Activated naive CD4-positive, alpha-beta T cell treated with anti-CD3 and anti-CD28 coated beads, Interleukin-2, amount 10 ng/mL, durations not matched to agents 7 days and 5 days (primary cell): ENCODE measurements at regions not wholly inside any gene's neighbourhood (a gene's known extent, or its start where the extent isn't known, plus 50 kb on each side); places are given as distances from the start of the nearest gene placed in this dataset.
"Not testable (repeated sequence)": the region's sequence is repeated elsewhere in the genome, so short reads cannot be mapped to it uniquely, and the experiment has no call there.

Experiments used
- CTCF ChIA-PET: fragments of 350-600 bp; sonication (Branson Sonifier 250); formaldehyde crosslinking; loops from one replicate; lab custom pipeline; 2021; ENCODE audit warnings: antibody characterized with exemption; lab: Charles Lee
- DNase-seq: peaks from one replicate; pipeline ENCODE4 v3.0.0-alpha.2; 2020
- H3K27ac Mint-ChIP-seq: one replicate; pipeline ENCODE4 v1.8.0; 2021; ENCODE audit warnings: mild to moderate bottlenecking, moderate library complexity, mixed read lengths
- H3K27me3 Mint-ChIP-seq: one replicate; pipeline ENCODE4 v1.8.0; 2021; ENCODE audit warnings: mild to moderate bottlenecking, mixed read lengths
- H3K36me3 Mint-ChIP-seq: one replicate; pipeline ENCODE4 v1.8.0; 2021; ENCODE audit warnings: mixed read lengths
- H3K4me1 Mint-ChIP-seq: one replicate; pipeline ENCODE4 v1.8.0; 2021; ENCODE audit warnings: mixed read lengths
- H3K4me3 Mint-ChIP-seq: one replicate; pipeline ENCODE4 v1.8.0; 2021; ENCODE audit warnings: mild to moderate bottlenecking, moderate library complexity, mixed read lengths
- H3K9me3 Mint-ChIP-seq: one replicate; pipeline ENCODE4 v1.8.0; 2021; ENCODE audit warnings: mixed read lengths

DNA sequence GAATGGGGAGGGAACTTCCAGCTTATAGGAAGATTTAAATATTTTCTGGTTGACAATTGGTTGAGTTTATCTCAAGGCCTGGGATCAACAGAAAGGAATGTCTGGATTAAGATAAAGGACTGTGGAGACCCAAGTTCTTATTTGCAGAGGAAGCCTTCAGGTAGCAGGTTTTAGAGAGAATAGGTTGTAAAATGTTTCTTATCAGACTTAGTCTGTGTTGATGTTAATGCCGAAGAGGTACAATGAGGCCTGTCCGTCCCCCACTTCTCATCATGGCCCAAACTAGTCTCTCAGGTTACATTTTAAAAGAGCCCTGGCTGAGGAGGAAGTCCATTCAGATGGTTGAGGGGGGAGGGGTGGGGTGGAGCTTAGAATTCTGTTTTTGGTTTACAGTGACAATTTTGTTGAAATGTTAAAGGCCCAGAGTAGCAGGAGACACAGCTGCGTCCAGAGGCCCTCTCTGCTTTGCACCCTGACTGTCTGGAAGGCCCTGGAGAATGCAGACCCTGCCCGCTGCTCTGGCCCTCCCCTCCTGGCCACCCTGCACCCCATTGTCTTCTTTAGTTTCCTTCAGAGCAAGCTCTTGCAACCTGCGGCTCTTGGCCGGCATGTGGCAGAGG is 672.5 kb upstream of the TMEM132C start:
- Mint-ChIP-seq H3K27me3 (no peaks in the 10 kb centered on the region), H3K36me3 (no peaks in the 10 kb centered on the region), H3K4me3 (no peak overlapping the region), H3K27ac (no peak overlapping the region), H3K9me3 (peaks cover 6% of the 10 kb centered on the region), H3K4me1 (no peaks in the 10 kb centered on the region)
- CTCF ChIA-PET = no interaction called here
- no peak for DNase-seq

DNA sequence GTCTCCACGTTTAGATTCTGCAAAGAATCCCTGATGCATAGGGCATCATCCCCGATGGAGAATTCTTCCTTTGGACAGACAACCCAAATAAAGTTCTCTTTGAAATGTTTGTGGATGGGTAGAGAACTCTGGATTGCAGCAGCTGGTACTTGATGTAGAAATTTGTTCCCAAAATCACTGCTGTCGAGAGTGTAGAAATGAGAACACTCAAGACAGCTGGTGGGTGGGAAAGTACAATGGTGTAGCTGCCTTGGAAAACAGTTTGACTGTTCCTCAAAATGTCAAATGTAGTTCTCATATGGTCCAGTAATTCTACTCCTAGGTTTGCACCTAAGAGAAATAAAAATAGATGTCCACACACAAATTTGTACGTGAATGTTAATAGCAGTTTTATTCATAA is 671.5 kb upstream of the TMEM132C start:
- Mint-ChIP-seq H3K27me3 (no peaks in the 10 kb centered on the region), H3K4me1 (no peaks in the 10 kb centered on the region), H3K9me3 (peaks cover 6% of the 10 kb centered on the region), H3K4me3 (no peak overlapping the region), H3K27ac (no peak overlapping the region), H3K36me3 (no peaks in the 10 kb centered on the region)
- DNase-seq = no peak
- CTCF ChIA-PET = no interaction called here

DNA sequence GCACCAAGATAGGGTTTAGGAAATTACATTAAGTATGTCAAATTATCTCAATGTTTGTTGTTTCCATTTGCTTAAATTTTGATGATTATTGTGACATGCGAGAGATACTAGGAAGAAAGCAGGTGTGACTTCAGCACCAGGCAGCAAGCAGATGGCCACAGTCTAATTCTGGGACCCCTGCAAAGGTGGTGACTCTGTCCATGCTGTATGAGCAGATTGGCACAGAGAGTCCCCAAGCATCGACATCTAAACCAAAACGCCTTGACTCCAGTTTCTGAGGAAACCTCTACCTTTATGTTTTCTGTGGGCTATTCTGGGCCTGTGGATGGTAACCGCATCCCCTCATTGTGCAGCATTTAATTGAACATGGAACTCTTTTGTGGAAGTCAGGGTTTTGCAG is 670.1 kb upstream of the TMEM132C start:
- no peak for DNase-seq
- H3K9me3 Mint-ChIP-seq = peaks cover 6% of the 10 kb centered on the region
- H3K27ac Mint-ChIP-seq = no peak overlapping the region
- CTCF ChIA-PET = no interaction called here
- H3K4me3 Mint-ChIP-seq = no peak overlapping the region
- H3K36me3 Mint-ChIP-seq = no peaks in the 10 kb centered on the region
- no peaks in the 10 kb centered on the region for H3K27me3 Mint-ChIP-seq
- H3K4me1 Mint-ChIP-seq = no peaks in the 10 kb centered on the region

DNA sequence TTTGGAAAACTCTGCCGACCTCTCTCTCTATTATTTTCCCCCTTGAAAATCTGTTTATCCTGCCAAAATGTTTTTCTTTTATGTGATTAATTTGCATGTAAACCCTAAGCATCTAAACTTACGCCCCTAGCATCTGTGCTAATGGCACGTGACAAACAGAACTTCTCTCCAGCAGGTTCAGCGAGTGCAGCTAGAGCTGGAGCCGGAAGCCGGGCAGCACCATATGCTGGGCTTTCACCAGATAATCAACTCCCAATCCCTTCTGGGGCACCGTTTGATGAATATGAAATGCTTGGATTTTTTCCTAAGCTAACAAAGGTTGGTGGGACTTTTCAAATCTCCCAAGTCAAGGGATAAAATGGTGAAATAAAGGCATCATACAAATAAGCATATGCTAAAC is 667.5 kb upstream of the TMEM132C start:
- H3K27me3 Mint-ChIP-seq = no peaks in the 10 kb centered on the region
- no peak overlapping the region for H3K27ac Mint-ChIP-seq
- H3K9me3 Mint-ChIP-seq = peaks cover 6% of the 10 kb centered on the region
- H3K36me3 Mint-ChIP-seq = no peaks in the 10 kb centered on the region
- DNase-seq = no peak
- CTCF ChIA-PET = no interaction called here
- no peaks in the 10 kb centered on the region for H3K4me1 Mint-ChIP-seq
- no peak overlapping the region for H3K4me3 Mint-ChIP-seq

DNA sequence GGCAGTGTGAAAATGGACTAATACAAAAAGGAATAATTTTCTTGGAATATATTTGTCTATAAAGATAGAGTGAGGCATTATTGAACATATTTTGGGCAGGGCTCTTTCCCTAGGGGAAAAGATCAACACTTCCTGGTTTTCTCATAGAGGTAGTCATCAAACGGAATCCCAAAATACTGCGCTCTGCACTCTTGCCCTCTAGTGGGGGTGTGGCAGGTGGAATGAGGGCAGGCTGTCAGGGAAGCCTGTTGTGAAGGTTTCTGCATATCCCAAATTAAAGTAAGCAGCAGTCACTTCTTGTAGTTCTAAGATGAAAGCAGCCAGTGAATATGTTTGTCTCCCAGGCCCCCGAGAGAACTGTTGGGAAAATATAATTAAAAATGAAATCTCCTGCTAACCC is 666.8 kb upstream of the TMEM132C start:
- H3K36me3 Mint-ChIP-seq = no peaks in the 10 kb centered on the region
- DNase-seq = no peak
- CTCF ChIA-PET = no interaction called here
- no peak overlapping the region for H3K27ac Mint-ChIP-seq
- H3K27me3 Mint-ChIP-seq = no peaks in the 10 kb centered on the region
- no peak overlapping the region for H3K4me3 Mint-ChIP-seq
- no peaks in the 10 kb centered on the region for H3K4me1 Mint-ChIP-seq
- H3K9me3 Mint-ChIP-seq = peaks cover 6% of the 10 kb centered on the region

DNA sequence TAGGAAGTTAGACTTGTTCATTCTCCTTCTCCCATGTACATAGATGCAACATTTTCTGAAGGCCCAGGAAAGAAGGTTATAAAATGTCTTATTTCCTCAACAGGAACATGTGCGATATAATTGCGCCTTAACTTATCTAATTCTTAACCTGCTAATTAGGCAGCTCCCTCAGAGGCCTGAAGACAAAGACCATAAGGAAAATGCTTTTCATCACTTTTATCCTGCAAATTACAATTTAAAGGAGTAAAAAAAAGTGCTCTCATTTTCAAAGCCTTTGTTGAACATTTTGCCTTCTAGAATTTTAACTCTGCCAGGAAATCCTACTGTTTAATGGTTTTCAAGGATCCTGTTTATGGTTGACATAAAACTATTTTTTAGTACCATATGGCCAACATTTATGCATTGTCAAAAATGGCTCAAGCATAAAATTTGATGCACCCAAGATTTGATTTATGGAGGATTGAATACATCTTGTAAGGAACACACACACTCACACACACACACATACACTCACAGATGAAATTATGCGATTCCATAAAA is 660.4 kb upstream of the TMEM132C start:
- Mint-ChIP-seq H3K36me3 (no peaks in the 10 kb centered on the region), H3K4me1 (no peaks in the 10 kb centered on the region), H3K9me3 (peaks cover 2% of the 10 kb centered on the region), H3K27ac (no peak overlapping the region), H3K27me3 (no peaks in the 10 kb centered on the region), H3K4me3 (no peak overlapping the region)
- CTCF ChIA-PET = no interaction called here
- no peak for DNase-seq

DNA sequence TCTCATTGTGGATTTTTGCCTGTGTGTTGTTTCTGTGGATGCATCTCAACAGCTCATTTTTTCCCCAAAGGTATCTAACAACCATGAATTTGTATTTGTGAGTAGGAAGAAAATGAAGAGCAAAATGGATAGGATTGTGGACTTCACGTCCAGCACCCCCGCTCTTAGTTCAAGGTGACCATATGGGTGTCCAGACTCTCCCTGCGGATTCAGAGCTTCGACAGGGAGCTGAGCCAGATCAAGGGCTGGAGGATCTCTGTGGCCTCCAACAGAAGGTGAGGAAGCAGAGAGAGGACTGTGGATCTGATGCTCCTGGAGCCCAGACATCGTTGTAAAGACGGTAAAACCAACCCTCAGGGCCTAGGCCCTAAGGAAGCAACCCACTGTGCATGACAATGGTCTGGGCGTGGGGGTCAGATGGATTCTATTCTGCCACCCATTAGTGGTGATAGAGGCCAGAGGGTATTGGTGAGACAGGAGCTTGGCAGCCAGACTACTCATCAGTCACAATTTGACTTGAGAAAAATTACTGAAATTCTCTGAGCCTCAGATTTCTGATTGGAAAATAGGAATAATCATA is 659.7 kb upstream of the TMEM132C start:
- Mint-ChIP-seq H3K27ac (no peak overlapping the region), H3K9me3 (peaks cover 2% of the 10 kb centered on the region), H3K36me3 (no peaks in the 10 kb centered on the region), H3K4me3 (no peak overlapping the region), H3K27me3 (no peaks in the 10 kb centered on the region), H3K4me1 (no peaks in the 10 kb centered on the region)
- no peak for DNase-seq
- CTCF ChIA-PET = no interaction called here

DNA sequence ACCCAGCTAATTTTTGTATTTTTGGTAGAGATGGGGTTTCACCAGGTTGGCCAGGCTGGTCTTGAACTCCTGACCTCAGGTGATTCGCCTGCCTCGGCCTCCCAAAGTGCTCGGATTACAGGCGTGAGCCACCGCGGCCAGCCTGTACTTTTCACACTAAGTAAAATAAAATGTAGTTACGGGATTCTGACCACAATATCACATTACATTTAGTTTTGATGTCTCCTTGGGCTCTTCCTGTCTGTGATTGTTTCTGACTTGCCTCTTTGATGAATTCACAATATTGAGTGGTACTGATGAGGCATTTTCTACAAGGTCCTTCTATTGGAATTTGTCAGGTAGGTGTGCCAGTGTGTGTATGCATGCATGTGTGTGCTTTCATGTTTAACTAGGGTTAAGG is 658.6 kb upstream of the TMEM132C start:
- H3K4me1 Mint-ChIP-seq = not testable (repeated sequence)

DNA sequence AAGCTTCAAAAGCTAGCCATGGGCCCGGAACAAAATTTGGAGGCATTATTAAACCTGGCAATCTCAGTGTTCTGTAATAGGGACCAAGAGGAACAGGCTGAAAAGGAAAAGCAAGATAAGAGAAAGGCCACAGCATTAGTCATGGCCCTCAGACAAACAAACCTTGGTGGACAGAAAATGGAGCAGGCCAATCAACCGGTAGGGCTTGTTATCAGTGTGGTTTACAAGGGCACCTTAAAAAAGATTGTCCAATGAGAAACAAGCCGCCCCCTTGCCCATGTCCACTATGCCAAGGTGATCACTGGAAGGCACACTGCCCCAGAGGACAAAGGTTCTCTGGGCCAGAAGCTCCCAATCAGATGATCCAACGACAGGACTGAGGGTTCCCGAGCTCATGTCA is 653.9 kb upstream of the TMEM132C start:
- peaks cover 2% of the 10 kb centered on the region for H3K9me3 Mint-ChIP-seq
- no peaks in the 10 kb centered on the region for H3K27me3 Mint-ChIP-seq
- no peak for DNase-seq
- no peaks in the 10 kb centered on the region for H3K4me1 Mint-ChIP-seq
- no peak overlapping the region for H3K27ac Mint-ChIP-seq
- H3K4me3 Mint-ChIP-seq = no peak overlapping the region
- H3K36me3 Mint-ChIP-seq = no peaks in the 10 kb centered on the region
- CTCF ChIA-PET = no interaction called here

More for the DNA sequence above, 658.6 kb upstream of the TMEM132C start:
- H3K27me3 Mint-ChIP-seq, H3K36me3 Mint-ChIP-seq, H3K9me3 Mint-ChIP-seq, H3K4me3 Mint-ChIP-seq, DNase-seq, H3K27ac Mint-ChIP-seq, CTCF ChIA-PET: not testable (repeated sequence)

DNA sequence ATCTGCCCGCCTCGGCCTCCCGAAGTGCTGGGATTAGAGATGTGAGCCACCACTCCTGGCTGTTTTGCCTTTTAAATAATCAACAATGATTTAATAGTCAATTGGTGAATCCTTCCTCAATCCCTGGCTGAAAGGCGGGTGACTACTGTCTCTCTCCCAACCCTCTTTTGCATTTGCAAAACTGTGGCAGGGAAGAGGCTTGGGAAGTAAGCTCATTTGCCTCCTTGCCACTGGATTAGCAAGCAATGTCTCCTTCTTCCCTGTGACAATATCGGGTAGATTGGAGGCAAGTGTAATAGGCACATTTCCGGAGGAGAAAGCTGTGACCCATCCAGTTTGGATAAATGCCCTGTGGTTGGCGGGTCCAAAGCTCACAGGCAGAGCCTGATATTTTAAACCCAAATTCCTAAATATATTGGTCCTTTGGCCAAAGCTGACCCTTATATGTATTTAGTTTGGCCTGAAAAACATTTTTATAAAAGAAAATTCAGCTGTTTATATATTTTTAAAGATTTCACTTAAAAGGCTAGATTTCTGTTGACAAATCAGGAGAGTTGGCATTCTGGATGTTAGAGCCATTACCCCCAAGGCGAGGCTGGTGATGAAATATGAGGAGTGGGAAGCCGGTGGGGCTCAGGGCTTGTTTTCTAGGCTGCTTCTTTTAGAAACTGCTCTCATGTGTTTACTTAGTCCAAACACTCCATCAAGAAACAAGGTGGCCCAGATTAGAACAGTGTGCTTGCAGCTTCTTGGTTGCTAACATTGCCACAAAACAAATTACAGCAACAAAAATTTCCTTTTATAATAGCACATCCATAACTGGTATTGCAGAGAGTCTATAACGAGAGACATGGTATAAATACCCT is 646.9 kb upstream of the TMEM132C start:
- no peak overlapping the region for H3K27ac Mint-ChIP-seq
- no peaks in the 10 kb centered on the region for H3K27me3 Mint-ChIP-seq
- CTCF ChIA-PET = no interaction called here
- no peak for DNase-seq
- peaks cover 3% of the 10 kb centered on the region for H3K9me3 Mint-ChIP-seq
- no peaks in the 10 kb centered on the region for H3K36me3 Mint-ChIP-seq
- H3K4me3 Mint-ChIP-seq = no peak overlapping the region
- no peaks in the 10 kb centered on the region for H3K4me1 Mint-ChIP-seq

DNA sequence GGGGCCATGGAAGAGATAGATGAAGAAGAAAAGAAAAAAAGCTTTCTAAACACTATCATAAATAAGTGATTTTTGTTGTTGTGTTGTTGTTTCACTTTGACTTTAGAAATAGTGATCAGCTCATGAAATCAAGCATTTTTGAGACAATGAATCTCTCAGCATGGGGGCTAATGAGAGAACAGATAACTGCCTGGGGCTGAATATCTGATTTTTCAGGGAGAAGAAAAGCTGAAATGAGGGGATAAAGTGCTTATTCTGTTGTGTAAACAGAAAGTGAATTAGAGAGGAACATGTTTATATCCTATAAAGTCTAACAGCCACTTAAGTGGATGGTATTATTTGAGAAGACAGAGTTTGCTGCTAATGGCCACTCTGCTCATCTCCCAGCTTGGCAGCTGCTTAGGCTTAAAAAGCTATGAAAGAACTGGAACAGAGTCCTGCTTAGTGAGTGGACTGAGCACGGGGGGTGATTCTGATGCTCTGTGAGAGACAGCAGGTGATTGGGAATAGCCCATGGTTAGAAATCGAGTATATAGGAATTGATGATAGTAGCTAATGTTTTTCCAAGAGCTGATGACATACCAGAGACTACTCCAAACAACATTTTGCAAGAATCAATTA is 646.1 kb upstream of the TMEM132C start:
- Mint-ChIP-seq H3K27ac (no peak overlapping the region), H3K4me3 (no peak overlapping the region), H3K36me3 (no peaks in the 10 kb centered on the region), H3K27me3 (no peaks in the 10 kb centered on the region), H3K9me3 (peaks cover 3% of the 10 kb centered on the region), H3K4me1 (no peaks in the 10 kb centered on the region)
- DNase-seq = no peak
- CTCF ChIA-PET = no interaction called here

DNA sequence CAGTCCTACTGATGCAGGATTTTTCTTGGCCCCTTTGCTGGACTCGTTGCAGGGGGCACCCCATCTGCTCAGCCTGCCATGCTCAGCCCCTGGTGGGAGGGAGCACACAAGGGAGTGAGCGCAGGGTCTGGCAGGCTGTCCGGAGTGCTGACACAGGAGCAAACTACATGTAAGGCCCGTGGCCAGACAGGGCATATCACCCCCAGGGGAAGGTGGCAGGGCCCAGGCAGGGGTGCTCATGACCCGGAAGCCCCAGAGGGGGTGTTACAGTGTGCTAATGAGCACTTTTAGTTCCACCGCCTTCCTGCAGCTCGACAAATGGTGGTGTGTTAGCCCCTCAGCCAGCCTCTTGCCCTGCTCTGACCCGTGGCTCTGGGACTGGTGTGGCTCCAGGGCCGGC is 645.6 kb upstream of the TMEM132C start:
- DNase-seq = no peak
- H3K27ac Mint-ChIP-seq = no peak overlapping the region
- H3K9me3 Mint-ChIP-seq = peaks cover 3% of the 10 kb centered on the region
- CTCF ChIA-PET = no interaction called here
- no peaks in the 10 kb centered on the region for H3K4me1 Mint-ChIP-seq
- no peak overlapping the region for H3K4me3 Mint-ChIP-seq
- no peaks in the 10 kb centered on the region for H3K36me3 Mint-ChIP-seq
- no peaks in the 10 kb centered on the region for H3K27me3 Mint-ChIP-seq

DNA sequence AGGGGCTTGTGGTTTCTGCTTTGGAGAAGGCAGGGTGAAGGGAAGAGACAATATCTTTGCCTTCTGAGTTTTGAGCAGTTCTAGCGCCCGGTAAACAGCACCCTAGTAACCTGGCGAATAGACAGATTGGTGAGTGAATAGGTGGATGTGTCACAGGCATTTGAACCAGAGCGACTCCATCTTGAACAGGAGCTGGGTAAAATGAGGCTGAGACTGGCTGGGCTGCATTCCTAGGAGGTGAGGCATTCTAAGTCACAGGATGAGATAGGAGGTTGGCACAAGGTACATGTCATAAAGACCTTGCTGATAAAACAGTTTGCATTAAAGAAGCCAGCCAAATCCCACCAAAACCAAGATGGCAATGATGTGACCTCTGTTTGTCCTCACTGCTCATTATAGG is 643.6 kb upstream of the TMEM132C start:
- Mint-ChIP-seq H3K4me3 (no peak overlapping the region), H3K4me1 (no peaks in the 10 kb centered on the region), H3K36me3 (no peaks in the 10 kb centered on the region), H3K9me3 (peaks cover 3% of the 10 kb centered on the region), H3K27me3 (peaks cover 3% of the 10 kb centered on the region), H3K27ac (no peak overlapping the region)
- CTCF ChIA-PET = no interaction called here
- DNase-seq = no peak

DNA sequence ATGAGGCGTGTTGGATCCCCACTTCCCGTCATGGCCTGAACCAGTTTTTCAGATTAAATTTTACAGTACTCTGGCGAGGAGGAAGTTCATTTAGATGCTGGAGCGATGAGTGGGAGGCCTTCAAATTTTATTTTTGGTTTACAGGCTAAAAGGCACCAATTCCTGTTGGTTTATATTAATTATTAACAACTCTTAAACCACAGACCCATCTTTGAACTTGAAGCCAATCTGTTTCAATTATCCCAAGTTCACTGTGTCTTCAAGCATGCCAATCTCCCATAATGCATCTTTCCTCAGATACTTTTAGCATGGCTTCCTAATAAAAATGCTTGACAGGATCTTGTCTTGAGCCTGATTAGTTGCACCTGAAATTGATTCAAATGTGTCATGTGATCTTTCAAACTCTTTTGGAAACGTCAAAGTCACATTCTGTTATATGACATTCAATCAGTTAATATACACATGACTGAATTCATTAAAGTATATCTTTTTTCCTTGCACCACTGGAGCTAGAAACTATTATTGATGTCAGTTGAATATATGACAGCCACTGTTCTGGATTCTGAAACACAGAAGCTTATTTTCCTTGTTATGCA is 641.7 kb upstream of the TMEM132C start:
- Mint-ChIP-seq H3K27me3 (peaks cover 3% of the 10 kb centered on the region), H3K36me3 (no peaks in the 10 kb centered on the region), H3K9me3 (peaks cover 3% of the 10 kb centered on the region), H3K4me1 (no peaks in the 10 kb centered on the region), H3K27ac (no peak overlapping the region), H3K4me3 (no peak overlapping the region)
- no peak for DNase-seq
- CTCF ChIA-PET = no interaction called here
